GM21528 (cell line): ENCODE measurements at regions not wholly inside any gene's neighbourhood (a gene's known extent, or its start where the extent isn't known, plus 50 kb on each side); places are given as distances from the start of the nearest gene placed in this dataset.
"Not testable (repeated sequence)": the region's sequence is repeated elsewhere in the genome, so short reads cannot be mapped to it uniquely, and the experiment has no call there.

ENCODE experiments used
- ATAC-seq: cut with Tn5 transposase; IDR thresholded peaks from one replicate; pipeline ENCODE4 v1.9.1; 2021; ENCODE audit warnings: mild to moderate bottlenecking, moderate library complexity; ENCODE audit not compliant: unreplicated experiment, low FRiP score

GRCh38 chr6:6474170-6474920 is 114.2 kb upstream of the LY86 start:
- no peak for ATAC-seq

DNA sequence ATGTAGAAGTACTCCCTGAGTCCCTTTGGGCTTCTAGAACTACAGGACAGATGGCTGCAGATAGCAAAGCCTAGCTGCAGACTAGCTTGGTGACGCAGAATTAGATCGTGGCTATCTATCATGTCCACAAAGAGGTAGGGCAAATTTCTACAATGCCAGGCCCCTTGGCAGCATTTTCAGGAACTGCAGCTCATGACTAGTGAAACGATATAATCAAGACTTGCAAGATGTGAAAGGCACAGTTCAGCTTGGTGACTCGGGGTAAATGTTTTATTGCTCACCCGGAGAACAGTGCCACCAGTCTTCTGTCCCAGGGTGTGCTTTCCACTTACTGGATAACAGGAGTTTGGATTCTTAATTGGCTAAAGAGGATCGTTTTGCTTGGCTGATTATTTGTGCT is 108.7 kb upstream of the LY86 start:
- no peak for ATAC-seq

DNA sequence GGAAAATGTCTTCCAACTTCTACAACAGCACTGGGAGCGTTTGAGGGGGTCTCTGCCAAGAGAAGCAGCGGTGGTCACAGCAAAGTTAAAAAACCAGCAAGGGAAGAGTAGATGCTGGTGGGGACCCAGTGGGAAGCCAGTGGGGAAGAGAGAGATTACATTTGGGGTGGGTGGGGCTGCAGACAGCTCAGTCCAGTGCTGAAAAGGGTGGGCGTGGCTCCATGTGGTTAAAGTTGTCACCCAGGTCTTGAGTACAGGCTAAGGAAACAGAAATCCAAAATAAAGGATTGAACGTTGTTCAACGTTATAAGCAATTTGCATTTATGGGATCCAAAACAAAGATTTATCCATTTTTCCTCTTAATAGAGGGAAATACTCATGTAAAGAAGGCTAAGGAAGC is 106.3 kb upstream of the LY86 start:
- ATAC-seq: no peak

DNA sequence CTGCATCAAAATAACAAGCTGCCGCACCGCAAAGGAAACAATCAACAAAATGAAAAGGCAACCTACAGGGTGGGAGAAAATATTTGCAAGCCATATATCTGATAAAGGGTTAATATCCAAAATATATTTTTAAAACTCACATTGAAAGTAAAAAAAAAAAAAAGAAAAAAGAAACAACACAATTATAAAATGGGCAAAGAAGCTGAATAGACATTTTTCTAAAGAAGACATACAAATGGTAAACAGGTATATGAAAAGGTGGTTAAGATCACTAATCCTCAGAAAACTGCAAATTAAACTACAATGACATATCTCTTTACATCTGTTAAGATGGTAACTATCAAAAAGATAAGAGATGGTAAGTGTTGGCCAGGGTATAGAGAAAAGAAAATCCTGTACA is 105.4 kb upstream of the LY86 start:
- no peak for ATAC-seq

DNA sequence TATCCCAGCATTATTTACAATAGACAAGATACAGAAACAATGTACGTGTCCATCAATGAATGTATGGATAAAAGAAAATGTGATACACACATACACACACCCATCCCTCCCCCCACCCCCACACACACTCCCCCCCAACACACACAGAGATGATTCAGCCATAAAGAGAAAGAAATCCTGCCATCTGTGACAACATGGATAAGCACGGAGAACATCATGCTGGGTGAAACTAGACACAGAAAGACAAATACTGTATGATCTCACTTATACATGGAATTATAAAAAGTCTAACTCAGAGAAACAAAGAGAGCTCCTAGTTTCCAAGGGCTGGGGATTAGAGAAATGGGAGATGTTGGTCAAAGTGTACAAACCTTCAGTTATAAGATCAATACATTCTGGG is 104.8 kb upstream of the LY86 start:
- no peak for ATAC-seq

DNA sequence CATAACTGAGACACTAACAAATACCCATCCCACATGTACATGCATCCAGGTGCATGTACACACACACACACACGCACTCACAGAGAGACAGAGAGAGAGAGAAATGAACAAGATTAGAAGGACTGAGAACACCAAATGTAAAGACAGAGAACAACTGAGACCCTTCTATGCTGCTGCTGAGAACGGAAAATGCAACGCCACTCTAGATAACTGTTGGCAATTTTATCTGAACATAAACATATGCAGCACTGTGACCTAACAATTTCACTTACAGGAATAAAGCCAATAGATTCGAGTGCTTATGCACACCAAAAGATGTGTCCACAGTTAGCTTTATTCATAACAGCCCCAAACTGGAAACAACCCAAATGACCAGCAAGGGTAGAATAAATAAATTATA is 103.8 kb upstream of the LY86 start:
- no peak for ATAC-seq

- no peak for ATAC-seq
These were observed 101.9 kb upstream of the LY86 start for GRCh38 chr6:6486595-6486994.

DNA sequence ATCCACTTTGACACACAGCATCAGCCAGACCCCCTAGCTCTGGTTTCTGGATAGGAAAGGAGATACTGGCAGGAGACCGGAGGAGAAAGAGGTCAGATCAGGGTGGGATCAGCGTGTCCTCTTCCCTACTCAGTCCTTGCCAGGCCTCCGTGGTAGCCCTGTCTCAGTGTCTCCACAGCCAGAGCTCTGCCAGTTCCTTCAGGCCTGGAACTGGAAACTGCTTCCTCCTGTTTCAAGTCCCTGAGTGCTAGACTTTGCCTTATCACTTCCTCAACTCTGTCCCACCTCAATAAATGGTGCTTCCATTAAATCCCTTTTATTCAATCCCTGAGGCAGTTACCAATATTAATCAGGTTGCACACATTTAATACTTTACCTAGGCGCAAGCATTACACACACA is 96.8 kb upstream of the LY86 start:
- ATAC-seq: no peak

GRCh38 chr6:6492675-6493074 is 95.8 kb upstream of the LY86 start:
- ATAC-seq: no peak

GRCh38 chr6:6494139-6494538 is 94.4 kb upstream of the LY86 start:
- not testable (repeated sequence) for ATAC-seq

GRCh38 chr6:6494677-6495076 is 93.8 kb upstream of the LY86 start:
- no peak for ATAC-seq

DNA sequence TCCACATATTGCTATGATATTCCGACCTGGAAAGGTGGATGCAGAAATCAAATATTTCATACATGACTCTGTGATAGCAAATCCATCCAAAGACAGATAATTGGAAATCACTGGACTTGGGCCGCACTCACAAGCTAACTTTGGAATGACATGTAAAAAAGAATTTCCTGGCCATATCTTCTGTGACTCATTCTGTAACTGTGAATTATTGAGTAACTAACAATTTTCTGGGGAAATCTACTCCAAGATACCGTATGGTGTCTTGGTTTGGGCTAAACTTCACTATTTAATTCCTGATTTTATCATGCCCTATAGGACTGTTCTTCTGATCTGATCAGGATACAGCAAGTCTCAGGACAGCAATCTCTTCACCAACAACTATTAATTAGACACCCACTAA is 92.7 kb upstream of the LY86 start:
- no peak for ATAC-seq

GRCh38 chr6:6497541-6497940 is 91.0 kb upstream of the LY86 start:
- ATAC-seq: no peak

DNA sequence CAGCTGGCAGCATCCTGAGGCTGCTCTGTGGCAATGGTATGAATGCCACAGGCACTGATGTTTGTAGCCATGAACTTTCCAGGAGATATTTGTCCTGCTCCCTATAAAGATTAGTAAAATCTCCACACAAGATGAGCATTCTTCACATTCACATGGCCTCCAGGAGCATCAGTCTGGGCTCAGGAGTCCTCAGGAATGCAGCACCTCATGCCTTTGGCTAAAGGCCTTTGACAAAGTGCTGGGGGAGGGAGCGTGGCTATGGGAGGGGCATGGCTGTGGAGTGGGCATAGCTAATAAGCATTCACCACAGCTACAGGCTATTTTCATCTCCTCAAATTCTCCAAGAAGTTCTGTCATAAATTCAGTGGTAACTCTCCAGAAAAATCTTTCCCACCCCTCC is 90.5 kb upstream of the LY86 start:
- ATAC-seq: no peak

- no peak for ATAC-seq
These were observed 85.3 kb upstream of the LY86 start for GRCh38 chr6:6503191-6503590.

DNA sequence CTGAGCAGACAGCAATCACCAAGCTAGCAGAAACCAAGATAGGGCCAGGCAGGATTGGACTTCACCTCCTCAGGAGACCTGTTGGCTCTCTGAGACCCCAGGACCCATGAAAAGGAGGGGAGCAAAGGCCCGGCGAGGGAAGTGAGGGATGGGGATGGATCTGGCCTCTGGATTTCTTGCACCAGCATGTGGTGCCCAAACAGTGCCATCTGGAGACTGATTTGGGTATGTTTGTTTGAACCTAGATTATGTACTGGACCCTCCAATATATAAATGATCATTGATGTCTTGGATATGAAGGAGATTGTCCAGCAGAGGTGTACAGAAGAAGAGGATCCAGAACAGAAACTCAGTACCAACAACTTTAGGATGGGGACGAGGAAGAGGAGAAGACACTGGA is 83.4 kb upstream of the LY86 start:
- ATAC-seq: no peak

GRCh38 chr6:6508643-6509042 is 79.9 kb upstream of the LY86 start:
- ATAC-seq: no peak

DNA sequence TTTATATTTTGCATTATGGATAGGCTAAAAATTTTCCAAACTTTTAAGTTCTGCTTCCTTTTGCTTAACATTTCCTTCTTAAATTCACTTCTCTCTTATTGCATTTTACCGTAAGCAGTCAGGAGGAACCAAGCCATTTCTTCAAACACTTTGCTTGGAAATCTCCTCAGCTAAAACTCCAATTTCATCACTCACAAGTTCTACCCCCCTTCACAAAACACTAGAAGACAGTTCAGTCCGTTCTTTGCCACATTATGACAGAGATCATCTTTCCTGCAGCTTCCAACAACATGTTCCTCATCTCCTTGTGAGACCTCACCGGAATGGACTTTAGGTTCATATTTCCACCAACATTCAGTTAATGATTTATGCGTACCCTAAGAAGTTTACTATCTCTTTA is 79.2 kb upstream of the LY86 start:
- ATAC-seq: no peak

- ATAC-seq: no peak
These were observed 75.8 kb upstream of the LY86 start for GRCh38 chr6:6512711-6513110.

GRCh38 chr6:6515691-6516607 is 72.6 kb upstream of the LY86 start:
- no peak for ATAC-seq

- ATAC-seq: no peak
These were observed 71.7 kb upstream of the LY86 start for GRCh38 chr6:6516666-6517458.
